GM18505 (cell line): ENCODE measurements at regions not wholly inside any gene's neighbourhood (a gene's known extent, or its start where the extent isn't known, plus 50 kb on each side); places are given as distances from the start of the nearest gene placed in this dataset.

Source experiments
- ATAC-seq: cut with Tn5 transposase; IDR thresholded peaks from one replicate; pipeline ENCODE4 v1.9.1; 2021; ENCODE audit not compliant: unreplicated experiment
- POLR2A ChIP-seq: IDR thresholded peaks from 4 replicates; pipeline ENCODE4 v1.6.1; 2011; ENCODE audit warnings: borderline replicate concordance; ENCODE audit not compliant: insufficient read depth, insufficient read length; ENCODE audit errors: extremely low read depth

DNA sequence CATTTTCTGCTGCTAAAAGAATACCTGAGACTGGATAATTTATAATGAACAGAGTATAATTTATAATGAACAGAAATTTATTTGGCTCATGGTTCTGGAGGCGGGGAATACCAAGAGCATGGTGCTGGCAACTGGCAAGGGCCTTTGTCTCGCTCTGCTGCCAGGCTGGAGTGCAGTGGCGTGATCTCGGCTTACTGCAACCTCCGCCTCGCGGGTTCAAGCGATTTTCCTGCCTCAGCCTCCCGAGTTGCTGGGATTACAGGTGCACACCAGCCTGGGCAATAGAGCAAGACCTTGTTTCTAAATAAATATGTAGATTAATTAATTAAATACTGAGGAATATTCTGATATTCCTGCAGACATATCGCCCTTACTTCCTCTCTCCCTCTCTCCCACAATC is 1610.8 kb downstream of the SUCLG1 start:
- TF ChIP-seq POLR2A: no peak
- no peak for ATAC-seq

DNA sequence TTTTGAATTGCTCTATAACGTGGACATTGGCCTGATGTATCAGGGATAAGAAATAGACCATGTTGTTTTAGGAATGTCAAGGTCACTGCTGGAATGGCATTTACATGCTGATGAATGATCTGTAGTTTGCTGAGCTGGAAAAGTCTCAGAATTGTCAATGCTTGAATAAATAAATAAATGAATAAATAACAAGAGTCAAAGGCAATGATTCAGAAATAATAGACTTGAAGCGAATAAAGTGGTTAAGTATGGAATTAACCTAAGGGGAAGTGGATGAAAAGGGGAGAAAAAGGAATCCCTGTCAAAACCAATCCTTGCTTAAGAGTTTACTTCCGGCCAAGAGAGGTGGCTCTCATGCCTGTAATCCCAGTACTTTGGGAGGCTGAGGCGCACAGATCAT is 1620.0 kb downstream of the SUCLG1 start:
- ATAC-seq: no peak
- no peak for TF ChIP-seq POLR2A

DNA sequence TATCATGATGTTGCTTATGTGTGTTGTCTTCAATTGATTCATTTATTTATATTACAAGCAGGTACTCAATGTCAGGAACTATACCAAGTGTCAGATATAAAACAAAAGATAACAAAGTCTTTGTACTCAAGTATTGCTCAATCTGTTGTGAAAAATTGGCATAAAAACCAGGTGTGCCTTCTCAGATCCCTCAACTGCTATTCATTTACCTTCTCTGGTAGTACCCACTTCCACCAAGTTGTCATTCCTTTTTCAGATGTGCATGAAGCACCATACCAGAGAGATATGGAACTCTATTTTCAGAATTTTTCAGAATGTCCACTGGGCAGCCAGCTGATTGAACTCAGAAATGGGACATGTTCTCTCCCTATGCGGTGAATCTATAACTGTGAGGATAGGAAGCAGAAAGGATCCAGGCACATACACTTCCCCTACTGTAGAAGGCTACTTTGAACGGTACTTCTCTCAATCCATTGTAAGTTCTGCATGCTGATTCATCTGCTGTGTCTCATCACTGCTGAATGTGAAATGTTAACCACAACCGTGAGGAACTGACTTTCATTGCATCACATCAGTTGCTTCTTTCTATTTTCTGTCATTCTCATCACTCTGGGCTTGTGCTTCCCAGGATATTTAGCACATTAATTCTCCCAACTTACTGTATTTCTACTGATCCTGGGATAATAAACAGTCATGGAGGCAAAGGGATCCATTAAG is 1621.3 kb downstream of the SUCLG1 start:
- TF ChIP-seq POLR2A: no peak
- no peak for ATAC-seq

DNA sequence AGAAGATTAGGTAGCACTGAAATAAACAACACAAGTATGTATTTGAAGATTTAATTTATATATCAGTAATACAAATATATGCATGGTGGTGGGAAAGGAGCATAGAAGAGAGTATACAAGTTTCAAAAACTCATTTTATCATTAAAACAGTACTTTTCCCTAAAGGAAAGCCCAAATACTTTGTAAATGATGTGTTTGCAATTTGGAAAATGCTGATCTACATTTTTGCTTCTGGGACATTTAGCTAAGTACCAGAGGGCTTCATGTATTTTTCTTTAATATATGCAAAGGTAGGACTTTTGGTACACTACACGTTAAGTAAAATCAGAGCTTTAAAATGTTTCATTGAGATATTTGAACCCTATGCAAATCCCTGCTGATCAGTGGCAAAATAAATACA is 1624.2 kb downstream of the SUCLG1 start:
- TF ChIP-seq POLR2A: no peak
- ATAC-seq: no peak

DNA sequence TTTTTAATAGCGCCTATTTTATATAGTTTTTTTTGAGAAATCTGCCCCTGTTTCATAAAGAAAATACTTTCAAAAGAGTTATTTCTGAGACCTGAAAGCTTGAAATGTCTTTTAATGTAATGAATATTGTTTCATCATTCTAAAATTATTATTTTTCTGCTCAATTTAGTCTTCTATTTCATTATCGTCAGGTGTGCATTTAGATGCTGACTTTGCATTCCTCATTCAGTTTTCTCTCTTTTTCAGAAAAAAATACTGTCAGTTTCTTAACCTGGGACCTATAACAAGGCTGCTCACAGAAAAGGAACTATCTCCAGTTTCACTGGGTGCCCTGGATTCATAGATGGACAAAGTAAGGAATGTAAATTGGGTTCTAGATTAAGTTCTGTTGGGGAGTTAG is 1631.7 kb downstream of the SUCLG1 start:
- no peak for ATAC-seq
- TF ChIP-seq POLR2A: no peak

DNA sequence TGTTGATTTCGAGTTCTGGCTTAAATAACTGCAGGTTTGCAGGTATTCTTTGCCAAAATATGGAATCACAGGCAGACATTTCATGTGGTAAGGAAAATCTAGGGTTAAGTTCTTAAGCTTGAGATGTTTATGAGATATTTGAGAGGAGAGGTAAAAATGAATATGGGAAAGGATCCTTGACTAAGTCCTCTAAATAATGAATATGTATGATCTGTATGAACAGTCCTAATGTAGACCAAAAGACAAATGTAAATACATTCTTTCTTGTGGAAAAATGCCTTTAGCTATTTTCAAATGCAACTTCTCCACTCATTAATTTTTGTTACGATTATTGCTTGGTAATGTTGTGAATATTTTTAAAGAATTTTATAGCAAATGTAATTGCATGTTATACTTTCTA is 1632.6 kb downstream of the SUCLG1 start:
- ATAC-seq: no peak

DNA sequence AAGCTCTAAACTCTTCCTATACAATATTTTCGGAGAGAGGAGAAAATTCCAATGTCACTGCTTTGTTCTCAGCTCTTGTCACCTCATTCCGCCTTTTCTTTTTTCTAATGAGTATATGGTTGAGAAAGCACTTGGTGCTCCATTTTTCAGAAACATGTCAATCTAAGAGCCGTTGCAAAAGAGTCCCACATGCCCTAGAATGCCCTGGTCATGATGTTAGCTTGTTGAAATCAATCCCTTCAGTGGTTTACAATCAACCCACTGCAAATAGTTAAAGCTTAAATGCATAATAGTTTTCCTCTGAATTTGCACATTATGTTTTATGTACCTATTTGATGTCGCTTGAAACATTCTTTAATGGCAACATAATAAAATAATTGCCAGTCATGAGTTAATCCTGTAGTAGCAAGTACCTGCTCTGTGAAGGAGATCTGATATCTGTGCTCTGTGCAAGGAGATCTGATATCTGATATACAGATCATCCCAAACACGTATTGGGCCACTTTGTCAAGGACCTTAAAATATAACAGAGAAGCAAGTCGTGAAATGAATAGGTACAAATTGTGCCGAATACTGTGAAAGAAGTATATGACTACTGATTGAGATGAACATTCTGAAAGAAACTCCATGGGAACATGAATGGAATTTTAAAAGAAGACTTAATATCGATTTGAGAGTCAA is 1633.5 kb downstream of the SUCLG1 start:
- no peak for ATAC-seq
- TF ChIP-seq POLR2A: no peak

More for the DNA sequence above, 1632.6 kb downstream of the SUCLG1 start:
- no peak for TF ChIP-seq POLR2A

DNA sequence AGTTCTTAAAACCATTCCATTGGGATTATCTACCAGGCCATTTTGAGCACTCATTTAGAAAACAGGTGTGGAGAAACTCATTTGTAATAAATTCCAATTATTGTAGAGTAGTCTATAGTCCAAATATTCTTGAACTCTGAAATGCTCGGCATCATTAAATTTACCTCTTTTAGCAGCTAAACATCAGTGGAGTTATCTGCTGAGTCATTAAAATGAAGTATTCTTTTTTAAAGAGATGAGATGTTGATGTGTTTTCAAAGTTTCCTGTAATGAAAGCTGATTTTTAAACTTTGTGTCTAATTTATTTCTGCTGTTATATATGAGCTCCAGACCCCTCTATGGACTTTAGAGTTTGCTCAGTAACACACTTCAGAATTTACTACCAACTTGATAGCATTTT is 1635.2 kb downstream of the SUCLG1 start:
- no peak for TF ChIP-seq POLR2A
- ATAC-seq: no peak

DNA sequence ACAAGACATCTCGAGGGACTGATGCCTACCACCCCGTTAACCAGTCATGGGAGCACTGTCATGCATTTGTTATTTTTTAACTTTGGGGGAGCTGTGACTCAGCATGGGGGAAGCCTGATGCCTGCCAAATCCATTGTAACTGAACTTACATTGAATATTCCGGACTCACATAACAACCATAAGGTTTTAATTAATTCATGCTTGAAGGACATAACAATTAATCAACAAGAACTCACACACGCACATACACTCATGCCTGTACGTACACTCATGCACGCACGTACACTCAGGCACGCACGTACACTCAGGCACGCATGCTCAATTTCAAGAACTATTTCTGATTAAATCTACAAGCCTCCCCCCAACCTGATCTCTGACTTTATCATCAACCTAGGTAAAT is 1639.1 kb downstream of the SUCLG1 start:
- ATAC-seq: no peak
- no peak for TF ChIP-seq POLR2A

DNA sequence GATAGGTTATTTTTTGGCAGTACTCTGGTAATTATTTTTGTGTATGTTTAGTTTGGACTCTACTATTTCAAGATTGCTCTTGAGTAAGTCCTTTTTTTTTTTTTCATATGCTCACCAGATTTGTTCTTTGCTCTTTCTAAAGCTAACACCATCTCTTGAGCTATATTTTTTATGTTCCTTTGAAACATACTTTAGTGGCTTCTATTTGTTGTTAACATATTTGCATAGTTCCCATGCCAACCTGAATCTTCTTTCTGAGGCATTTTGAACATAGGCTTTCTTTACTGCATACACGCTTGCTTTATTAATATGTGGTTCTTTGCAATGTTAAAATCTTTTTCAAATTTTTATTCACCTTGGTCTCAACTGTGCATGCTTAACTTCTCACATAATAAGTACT is 1644.9 kb downstream of the SUCLG1 start:
- no peak for ATAC-seq
- no peak for TF ChIP-seq POLR2A

DNA sequence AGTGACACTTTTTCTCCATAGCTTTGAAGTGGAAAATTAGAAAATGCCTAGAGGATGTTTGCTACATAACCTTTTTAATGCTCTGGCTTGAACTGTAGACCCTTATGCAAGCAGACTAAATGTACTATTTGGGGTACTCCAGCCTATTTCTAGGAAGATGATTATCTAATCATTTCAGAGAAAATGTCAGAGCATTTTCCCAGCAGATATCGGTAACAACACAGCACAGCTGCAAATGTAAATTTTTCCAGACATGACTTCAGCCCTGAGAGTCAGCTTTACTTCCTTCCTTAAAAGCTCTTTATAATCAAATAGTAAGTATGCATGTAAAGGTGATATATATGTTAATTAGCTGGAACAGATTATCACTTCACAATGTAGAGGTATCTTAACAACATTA is 1647.1 kb downstream of the SUCLG1 start:
- no peak for ATAC-seq
- TF ChIP-seq POLR2A: no peak

DNA sequence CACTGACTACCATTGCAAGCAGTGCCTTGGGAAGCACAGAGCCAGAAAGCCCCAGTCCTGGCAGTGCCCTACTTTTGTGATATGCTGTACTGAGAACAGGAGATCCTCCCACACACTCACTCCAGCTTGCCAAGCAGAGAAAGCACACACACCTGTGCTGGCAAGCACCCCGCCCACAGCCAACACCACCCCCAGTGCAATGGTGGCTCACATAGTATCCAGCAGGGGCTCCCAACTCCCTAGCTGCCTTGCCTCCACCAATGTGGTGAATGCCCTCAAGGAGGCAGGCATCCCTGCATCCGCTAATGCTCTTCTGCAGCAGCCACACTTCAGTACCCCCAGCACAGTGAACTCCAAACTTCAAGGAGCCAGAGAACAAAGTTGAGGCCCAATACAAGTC is 1655.8 kb downstream of the SUCLG1 start:
- no peak for TF ChIP-seq POLR2A
- ATAC-seq: no peak

DNA sequence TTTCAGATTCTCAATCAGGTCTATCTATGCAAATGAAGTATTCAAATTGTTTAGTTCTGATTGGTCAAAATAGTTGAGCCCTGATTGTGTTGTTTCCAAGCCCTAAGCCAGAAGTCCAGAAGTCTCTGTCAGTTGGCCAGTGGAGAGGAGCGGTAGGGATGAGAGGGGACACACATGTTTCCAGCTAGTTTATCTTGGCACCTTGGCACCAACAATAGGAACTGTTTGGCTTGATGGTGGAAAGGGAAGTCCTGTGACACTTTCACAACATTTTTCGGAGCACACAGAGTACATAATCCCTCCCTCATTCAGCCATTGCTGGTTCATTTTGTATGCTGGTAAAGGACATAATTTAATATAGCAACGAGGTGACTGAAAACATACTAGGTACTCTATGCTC is 1661.6 kb downstream of the SUCLG1 start:
- no peak for TF ChIP-seq POLR2A
- ATAC-seq: no peak

DNA sequence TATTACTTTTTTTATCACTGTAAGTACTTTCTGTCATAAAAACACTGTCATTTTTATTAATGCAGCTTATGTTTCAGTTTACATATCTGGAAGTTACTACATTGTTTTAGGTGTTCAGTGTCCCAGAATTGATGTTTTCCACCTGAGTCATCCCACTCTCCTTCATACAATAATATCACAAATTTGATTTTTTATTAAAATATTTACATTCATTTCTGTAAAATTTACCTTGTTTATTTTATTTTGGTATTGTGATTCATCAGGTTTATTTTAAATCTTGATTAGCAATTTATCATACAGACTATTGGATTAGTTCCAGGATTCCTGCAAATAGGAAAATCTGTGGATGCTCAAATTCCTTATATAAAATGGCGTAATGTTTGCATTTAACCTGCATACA is 1662.9 kb downstream of the SUCLG1 start:
- TF ChIP-seq POLR2A: no peak
- ATAC-seq: no peak

DNA sequence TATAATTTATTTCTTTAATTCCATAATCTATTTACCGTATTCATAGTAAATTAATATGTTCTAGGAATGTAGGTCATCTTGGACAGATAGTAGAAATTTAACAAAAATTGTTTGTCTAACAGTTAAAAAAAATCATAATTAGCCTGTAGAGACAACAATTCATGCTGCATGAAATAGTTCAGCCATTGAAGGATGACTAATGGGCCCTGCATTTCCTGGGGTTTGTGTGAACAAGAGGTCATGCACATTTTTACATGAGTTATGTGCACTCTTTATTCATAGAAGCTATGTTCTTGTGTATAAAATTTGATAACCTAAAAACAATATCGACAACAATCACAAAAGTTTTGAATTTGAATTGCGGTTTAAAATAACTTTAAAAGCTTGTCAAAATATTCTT is 1663.6 kb downstream of the SUCLG1 start:
- TF ChIP-seq POLR2A: no peak
- ATAC-seq: no peak

DNA sequence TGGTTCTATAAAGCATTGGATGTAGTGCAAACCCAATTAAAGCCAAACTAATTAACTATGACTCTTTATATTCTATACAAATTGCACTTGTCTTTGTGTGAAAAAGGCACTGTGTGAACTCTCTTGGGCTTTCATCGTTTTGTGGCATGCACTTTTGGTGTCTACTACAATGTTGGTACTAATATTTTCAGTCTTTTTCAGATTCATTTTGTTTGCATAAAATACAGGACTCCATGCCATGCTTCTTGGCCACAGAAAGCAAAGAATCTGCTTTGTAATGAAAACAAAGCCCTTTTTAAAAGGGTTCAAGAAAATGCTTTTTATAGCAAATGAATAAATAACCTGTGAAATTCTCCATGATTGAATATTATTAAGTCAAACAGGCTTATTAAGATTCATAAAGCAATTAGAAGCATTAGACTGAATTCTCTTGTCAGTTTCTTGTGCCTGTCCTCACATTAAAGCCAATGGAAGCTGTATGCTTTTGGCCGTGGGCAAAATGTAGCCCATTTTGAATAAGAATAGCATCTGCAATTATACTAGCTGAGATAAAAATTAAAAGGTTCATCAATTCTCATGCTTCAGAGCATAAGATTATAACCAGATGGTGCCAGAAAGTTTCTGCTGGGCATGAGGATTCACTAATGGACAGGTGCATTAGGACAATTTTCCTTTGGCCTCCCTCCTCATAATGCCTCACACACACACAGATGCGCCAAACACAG is 1665.2 kb downstream of the SUCLG1 start:
- TF ChIP-seq POLR2A: no peak

More for the DNA sequence above, 1665.2 kb downstream of the SUCLG1 start:
- ATAC-seq: no peak
